GM03348 (cell line): ENCODE measurements at regions not wholly inside any gene's neighbourhood (a gene's known extent, or its start where the extent isn't known, plus 50 kb on each side); places are given as distances from the start of the nearest gene placed in this dataset.
"Not testable (repeated sequence)": the region's sequence is repeated elsewhere in the genome, so short reads cannot be mapped to it uniquely, and the experiment has no call there.

Source experiments
- DNase-seq: peaks from one replicate; pipeline ENCODE4 v3.0.0; 2012; ENCODE audit warnings: low spot score

DNA sequence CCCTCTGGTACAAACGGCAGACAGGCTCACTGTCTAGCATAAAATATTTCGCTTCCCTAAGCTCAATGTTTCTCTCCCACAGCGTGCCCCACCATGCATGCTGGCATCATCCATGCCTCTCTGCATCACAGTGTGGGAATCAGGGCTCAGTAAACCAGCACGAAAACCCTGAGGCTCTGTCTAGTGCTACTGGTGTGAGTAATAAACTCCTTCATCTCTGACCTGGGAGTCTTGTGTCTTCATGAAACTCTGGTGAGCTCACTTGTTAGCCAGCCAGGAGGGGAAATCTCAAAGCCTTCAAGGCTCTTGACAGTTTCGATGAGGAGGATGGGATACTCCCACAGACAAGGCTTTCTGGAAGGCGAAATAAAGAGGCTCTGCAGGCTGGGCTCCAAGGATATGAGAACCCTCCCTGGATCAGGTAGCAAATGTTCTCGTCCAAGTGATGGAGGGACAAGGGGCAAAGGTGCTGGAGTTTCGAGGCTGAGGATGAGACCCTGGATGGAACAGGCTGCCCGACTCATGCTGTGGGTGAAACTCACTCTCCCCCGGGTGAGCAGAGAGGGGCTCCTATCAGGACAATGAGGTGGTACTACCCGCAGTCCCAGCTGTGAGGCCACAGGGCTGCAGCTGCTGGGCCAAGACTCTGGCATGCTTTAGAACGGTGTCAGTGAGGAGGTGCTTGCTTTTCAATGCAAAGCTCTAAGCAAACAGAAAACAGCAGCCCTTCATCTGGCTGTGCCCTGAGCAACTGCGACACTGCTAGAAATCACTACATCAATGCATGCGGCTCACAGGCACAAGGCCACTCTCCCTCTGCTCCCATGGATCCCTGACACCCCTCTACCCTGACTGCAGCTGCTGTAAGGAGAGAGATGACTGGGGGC, 69.3 kb downstream of the SHANK2 start:
- DNase-seq, result no peak

GRCh38 chr11:71181566-71181965, 70.8 kb downstream of the SHANK2 start:
- no peak for DNase-seq

GRCh38 chr11:71180694-71181470, 71.5 kb downstream of the SHANK2 start:
- DNase-seq, result no peak

GRCh38 chr11:71179877-71180605, 72.3 kb downstream of the SHANK2 start:
- DNase-seq, result no peak

DNA sequence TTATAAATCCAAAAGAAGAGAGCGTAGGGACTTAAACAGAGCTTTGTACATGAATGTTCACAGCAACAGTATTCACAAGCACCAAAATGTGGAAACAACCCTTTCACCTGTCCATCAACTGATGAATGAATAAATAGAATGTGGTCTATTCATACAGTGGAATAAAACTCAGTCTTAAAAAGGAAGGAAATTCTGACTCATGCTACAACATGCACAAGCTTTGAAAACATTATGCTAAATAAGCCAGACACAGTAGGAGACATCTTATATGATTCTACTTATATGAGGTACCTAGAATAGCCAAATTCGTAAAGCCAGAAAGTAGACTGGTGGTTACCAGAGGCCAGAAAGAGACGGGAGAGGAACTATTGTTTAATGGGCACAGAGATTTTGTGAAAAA, 74.3 kb downstream of the SHANK2 start:
- no peak for DNase-seq

DNA sequence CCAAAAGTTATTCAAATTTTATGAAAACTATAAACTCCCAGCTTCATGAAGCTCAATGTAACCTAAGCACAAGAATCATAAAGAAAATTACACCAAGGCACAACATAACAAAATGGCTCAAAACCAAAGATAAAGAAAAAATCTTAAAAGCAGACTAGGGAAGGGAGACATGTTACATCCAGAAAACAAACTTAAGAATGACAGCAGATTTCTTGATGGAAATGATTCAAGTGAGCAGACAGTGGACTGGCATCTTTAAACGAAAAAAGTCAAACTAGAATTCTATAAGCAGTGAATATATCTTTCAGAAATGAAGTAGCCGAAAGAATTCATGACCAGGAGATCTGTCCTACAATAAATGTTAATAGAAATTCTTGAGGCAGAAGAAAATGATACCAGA, 75.6 kb downstream of the SHANK2 start:
- no peak for DNase-seq

- DNase-seq, result no peak
These were observed 78.7 kb downstream of the SHANK2 start for GRCh38 chr11:71173709-71174108.

DNA sequence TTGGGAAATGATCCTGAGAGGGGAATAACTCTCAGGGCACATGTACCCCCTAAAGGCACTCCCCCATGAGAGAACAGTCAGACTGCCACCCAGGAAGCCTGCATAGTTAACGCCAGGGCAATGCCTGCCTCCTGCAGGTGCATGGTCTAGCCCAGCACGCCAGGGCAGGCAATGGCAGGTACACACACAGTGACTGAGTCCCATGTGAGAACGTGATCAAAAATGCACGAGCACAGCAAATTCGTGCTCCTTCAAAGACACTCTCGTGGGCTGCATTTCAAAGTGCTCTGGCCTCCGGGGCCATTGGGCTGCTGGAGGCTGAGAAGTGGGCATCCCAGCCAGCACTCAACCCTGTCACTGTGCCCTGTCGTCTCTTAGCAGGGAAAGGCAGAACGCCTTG, 79.7 kb downstream of the SHANK2 start:
- DNase-seq, result no peak

DNA sequence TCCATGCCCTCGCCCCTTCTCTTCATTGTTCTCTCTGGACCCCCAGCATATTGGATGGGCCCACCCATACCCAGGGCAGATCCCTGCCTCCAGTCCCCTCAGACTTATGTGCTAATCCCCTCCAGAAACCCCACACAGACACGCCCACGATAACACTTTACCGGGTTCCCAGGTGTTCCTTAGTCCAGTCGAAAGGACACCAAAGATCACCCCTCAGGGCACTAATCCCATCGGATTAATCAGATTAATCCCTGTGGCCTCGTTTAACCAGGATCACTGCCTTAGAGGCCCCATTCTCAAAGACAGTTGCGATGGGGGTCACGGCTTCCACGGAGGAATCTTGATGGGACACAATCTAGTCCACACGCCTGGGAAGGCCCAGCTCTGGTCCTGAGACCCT, 80.8 kb downstream of the SHANK2 start:
- DNase-seq, result no peak

GRCh38 chr11:71170624-71171423, 81.6 kb downstream of the SHANK2 start:
- DNase-seq, result no peak

DNA sequence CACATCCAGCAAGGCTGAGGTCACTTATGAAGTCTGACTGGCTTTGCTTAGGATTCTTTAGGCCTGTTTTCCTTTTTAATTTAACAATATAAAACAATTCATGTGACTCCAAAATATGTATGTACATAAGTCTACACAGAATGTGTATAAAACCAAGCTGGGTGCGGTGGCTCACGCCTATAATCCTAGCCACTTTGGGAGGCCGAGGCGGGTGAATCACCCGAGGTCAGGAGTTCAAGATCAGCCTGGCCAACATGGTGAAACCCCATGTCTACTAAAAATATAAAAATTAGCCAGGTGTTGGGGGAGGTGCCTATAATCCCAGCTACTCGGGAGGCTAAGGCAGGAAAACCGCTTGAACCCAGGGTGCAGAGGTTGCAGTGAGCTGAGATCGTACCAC, 83.1 kb downstream of the SHANK2 start:
- DNase-seq, result no peak

DNA sequence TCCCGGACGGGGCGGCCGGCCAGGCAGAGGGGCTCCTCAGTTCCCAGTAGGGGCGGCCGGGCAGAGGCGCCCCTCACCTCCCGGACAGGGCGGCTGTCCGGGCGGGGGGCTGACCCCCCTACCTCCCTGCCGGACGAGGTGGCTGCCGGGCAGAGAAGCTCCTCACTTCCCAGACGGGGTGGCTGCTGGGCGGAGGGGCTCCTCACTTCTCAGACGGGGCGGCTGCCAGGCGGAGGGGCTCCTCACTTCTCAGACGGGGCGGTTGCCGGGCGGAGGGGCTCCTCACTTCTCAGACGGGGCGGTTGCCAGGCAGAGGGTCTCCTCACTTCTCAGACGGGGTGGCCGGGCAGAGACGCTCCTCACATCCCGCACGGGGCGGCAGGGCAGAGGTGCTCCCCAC, 84.6 kb downstream of the SHANK2 start:
- not testable (repeated sequence) for DNase-seq

DNA sequence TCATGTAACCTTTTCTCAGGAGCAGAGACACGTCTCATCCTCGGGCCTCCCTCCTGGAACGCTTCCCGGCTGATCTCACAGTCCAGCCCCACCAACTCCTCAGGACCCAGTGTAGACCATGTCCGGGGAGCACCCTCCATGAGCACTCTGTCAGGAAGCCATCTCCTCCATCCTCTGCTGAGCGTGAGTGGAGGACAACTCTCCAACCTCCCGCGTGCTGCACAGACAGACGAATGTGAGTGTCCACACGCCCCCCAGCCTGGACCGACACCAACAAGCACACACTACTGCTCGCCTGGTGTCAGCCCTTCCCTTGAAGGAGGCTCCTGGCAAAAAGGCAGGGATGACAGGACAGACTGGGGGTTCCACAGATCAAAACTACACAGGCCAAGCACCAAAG, 86.6 kb downstream of the SHANK2 start:
- DNase-seq, result no peak

- no peak for DNase-seq
These were observed 87.8 kb downstream of the SHANK2 start for GRCh38 chr11:71164621-71165020.

DNA sequence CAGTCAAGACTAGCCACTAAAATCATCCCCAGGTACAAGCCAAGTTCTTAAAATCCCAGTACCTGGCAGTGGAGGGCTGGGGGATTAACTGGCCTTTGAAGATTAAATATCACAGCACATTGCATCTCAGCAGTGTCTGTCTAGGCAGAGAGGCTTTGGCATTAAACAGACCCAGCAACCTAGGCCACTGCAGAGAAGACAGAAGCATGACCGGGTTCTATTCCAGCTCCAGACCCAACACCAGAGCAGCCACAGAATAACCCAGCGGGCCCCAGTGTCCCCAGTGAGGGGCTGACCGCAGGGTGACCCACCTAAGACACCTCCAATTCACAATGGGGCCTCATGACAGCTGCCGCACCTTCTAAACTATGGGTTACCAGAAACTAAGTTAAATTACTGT, 88.2 kb downstream of the SHANK2 start:
- no peak for DNase-seq

DNA sequence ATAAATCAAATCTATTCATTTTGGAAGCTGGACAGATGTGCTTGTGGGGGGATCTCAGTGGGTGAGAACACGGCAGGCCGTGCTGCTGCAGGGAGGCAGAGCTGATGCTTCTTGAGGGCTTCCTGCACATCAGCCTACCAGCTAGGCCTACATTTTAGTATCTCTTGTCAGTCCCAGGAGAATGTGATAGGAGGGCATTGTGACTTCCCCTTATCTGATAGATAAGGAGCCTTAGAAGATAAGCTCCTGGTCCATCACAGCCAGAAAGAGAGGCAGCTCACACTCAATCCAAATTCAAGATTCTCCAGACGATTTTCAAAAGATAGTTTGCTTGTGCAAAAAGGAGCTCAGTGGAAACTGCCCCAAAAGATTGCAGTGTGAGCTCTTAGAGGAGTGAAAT, 89.0 kb downstream of the SHANK2 start:
- no peak for DNase-seq

DNA sequence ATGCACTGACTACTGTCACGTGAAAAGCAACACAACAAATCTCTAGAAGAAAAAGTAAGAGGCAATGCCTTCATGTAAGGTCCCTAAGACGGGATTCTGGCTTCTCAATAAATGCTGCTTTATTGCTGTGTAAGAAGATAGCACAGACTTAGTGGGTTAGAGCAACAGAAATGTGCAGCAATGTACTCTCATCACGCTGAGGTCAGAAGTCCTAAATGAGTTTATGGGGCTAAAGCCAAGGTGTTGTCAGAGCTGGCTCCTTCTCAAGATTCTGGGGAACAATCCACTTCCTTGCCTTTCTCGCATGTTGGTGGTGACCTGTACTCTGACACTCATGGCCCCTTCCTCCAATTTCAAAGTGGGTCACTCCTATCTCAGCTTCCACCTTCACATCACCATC, 93.4 kb downstream of the SHANK2 start:
- DNase-seq, result no peak

DNA sequence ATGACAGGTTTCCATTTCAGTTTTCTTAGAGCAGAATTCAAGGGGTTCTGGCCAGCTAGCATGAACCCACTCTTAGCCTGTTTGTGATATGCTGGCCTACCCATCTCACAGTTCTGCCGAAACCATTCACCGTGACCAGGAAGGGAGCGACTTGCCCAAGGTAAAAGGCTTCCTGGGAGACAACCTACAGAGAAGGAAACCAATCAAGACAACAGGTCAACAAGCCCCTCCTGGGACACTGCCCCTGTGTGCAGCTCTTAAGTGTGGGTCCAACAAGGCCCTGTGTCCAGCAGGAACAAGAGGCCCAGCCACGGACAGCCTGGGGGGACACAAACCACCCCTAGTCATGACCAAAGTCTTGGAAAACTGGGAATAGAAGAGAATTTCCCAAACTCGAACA, 94.7 kb downstream of the SHANK2 start:
- not testable (repeated sequence) for DNase-seq

- no peak for DNase-seq
These were observed 96.1 kb downstream of the SHANK2 start for GRCh38 chr11:71156301-71156700.

DNA sequence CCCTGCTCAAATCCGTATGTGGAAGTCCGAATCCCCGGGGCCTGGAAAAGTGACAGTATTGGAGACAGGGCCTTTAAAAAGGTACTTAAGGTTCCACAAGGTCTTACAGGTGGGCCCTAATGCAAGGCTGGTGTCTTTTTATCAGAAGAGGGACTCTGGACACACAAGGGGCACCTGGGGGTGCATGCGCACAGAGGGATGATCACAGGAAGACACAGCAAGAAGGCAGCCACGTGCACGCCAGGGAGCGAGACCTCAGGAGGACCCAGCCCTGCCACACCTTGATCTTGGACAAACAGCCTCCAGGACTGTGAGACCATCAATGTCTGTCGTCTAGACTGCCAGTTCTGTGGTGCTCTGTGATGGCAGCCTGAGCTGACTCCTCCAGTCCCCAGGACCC, 96.5 kb downstream of the SHANK2 start:
- no peak for DNase-seq

DNA sequence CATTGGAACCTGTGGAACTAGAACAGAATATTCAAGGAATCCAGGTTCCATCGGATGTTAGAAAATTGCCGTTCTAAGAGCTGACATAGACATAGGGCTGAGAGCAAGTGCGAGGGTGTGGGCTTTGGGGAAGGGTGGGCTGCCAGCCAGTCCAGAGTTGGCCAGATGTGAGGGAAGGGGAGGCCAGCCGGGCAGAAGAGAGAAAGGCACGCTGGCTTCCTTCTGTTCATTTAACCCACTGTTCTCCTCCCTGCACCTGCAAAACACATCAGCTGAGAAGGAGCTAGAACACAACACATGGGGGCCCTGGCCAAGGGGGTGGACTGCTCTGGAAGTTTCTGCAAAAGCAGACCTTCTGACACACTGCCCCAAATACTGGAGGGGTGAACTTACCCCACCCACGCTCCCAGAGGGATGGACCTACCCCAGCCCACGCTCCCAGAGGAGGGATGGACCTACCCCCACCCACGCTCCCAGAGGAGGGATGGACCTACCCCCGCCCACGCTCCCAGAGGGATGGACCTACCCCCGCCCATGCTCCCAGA, 98.0 kb downstream of the SHANK2 start:
- no peak for DNase-seq

DNA sequence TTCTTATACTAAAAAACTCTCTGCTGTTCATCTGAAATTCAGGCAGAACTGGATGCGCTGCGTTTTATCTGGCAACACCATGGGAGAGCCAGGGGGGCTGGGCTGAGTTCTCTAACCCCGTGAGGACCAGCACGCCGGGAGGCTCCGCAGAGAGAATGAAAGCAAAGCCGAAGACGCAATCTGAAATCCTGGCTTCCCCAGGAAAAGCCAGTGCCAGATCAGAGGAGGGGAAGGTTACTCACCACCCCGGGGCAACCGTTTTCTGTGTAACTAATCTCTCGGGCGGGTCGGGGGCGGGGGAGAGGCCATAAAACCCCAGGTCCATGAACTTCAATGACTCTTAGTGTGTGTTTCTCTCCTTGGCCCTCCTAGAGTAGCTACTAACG, 99.4 kb downstream of the SHANK2 start:
- DNase-seq, result peak; percentile 50
